Calu3 (cell line): ENCODE measurements at regions not wholly inside any gene's neighbourhood (a gene's known extent, or its start where the extent isn't known, plus 50 kb on each side); places are given as distances from the start of the nearest gene placed in this dataset.

ENCODE experiments used
- BruUV-seq: library from RNA; stranded (reverse); fragments of 400-500 nt; replicated peaks from 2 replicates; lab custom pipeline; 2021; lab: Mats Ljungman, UMichigan
- CTCF ChIA-PET: fragments of 300-600 bp; sonication (Branson Sonifier 250); formaldehyde crosslinking; loops from one replicate; lab custom pipeline; 2022; ENCODE audit warnings: antibody characterized with exemption; lab: Charles Lee
- DNase-seq: peaks from one replicate; pipeline ENCODE4 v3.0.0; 2022
- H3K27ac Mint-ChIP-seq: one replicate; pipeline ENCODE4 v1.8.0; 2022; ENCODE audit warnings: mixed read lengths; ENCODE audit not compliant: unreplicated experiment
- H3K27me3 Mint-ChIP-seq: one replicate; pipeline ENCODE4 v1.8.0; 2022; ENCODE audit warnings: mixed read lengths; ENCODE audit not compliant: unreplicated experiment
- H3K36me3 Mint-ChIP-seq: one replicate; pipeline ENCODE4 v1.8.0; 2022; ENCODE audit warnings: mild to moderate bottlenecking, moderate library complexity, mixed read lengths; ENCODE audit not compliant: insufficient read depth, unreplicated experiment
- H3K4me1 Mint-ChIP-seq: one replicate; pipeline ENCODE4 v1.8.0; 2022; ENCODE audit warnings: mild to moderate bottlenecking, low read depth, mixed read lengths; ENCODE audit not compliant: unreplicated experiment
- H3K4me3 Mint-ChIP-seq: one replicate; pipeline ENCODE4 v1.8.0; 2022; ENCODE audit warnings: mild to moderate bottlenecking, low read depth, moderate library complexity, mixed read lengths; ENCODE audit not compliant: unreplicated experiment
- H3K9me3 Mint-ChIP-seq: one replicate; pipeline ENCODE4 v1.8.0; 2022; ENCODE audit warnings: low read depth, mixed read lengths; ENCODE audit not compliant: unreplicated experiment
- intact Hi-C: fragments of 100-400 bp; cut with micrococcal nuclease; formaldehyde crosslinking; loops from one replicate; pipeline ENCODE4 v1.10.0; 2022; ENCODE audit not compliant: unreplicated experiment
- TF ChIP-seq, protein P1 (sequence below): fragments of 200-600 bp; IDR thresholded peaks from one replicate; pipeline ENCODE4 v1.8.0; 2022; ENCODE audit warnings: antibody characterized with exemption; ENCODE audit not compliant: unreplicated experiment

DNA sequence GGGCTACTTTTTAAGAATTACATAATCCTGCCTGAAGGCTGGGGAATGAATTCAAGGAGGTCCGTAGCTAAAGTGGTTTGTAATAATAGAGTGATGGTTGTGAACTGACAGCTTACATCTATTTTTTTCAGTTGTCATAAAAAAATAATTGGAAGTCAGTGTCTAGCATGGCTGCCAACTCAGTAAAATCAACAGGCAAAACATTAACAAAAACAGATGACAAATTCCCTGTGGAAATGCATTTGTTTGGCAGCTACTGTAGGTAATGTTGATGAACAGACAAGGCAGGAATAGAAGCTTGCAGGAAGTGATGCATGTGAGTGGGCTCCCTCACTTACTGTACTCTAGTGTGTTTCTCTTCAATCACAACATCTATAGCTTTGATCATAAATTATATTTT is 766.0 kb upstream of the POT1 start:
- CTCF ChIA-PET = no interaction called here
- Mint-ChIP-seq H3K4me1 (no peaks in the 10 kb centered on the region), H3K9me3 (no peaks in the 10 kb centered on the region), H3K4me3 (no peak overlapping the region), H3K36me3 (no peaks in the 10 kb centered on the region), H3K27ac (no peak overlapping the region), H3K27me3 (no peaks in the 10 kb centered on the region)
- intact Hi-C loops = no loop called here
- DNase-seq = no peak
- BruUV-seq = no TSS peak
- TF ChIP-seq, protein P1, sequence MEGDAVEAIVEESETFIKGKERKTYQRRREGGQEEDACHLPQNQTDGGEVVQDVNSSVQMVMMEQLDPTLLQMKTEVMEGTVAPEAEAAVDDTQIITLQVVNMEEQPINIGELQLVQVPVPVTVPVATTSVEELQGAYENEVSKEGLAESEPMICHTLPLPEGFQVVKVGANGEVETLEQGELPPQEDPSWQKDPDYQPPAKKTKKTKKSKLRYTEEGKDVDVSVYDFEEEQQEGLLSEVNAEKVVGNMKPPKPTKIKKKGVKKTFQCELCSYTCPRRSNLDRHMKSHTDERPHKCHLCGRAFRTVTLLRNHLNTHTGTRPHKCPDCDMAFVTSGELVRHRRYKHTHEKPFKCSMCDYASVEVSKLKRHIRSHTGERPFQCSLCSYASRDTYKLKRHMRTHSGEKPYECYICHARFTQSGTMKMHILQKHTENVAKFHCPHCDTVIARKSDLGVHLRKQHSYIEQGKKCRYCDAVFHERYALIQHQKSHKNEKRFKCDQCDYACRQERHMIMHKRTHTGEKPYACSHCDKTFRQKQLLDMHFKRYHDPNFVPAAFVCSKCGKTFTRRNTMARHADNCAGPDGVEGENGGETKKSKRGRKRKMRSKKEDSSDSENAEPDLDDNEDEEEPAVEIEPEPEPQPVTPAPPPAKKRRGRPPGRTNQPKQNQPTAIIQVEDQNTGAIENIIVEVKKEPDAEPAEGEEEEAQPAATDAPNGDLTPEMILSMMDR = no peak

- Mint-ChIP-seq H3K27ac (no peak overlapping the region), H3K36me3 (no peaks in the 10 kb centered on the region), H3K27me3 (no peaks in the 10 kb centered on the region), H3K9me3 (no peaks in the 10 kb centered on the region), H3K4me3 (no peak overlapping the region), H3K4me1 (no peaks in the 10 kb centered on the region)
- intact Hi-C loops = no loop called here
- no TSS peak for BruUV-seq
- CTCF ChIA-PET = no interaction called here
- DNase-seq = no peak
- TF ChIP-seq, protein P1 = no peak
Measured at GRCh38 chr7:125683156-125683555, 753.5 kb upstream of the POT1 start.

GRCh38 chr7:125681508-125681907 is 751.9 kb upstream of the POT1 start:
- no peak overlapping the region for H3K4me3 Mint-ChIP-seq
- no peak overlapping the region for H3K27ac Mint-ChIP-seq
- no peak for DNase-seq
- H3K4me1 Mint-ChIP-seq = no peaks in the 10 kb centered on the region
- BruUV-seq = no TSS peak
- TF ChIP-seq, protein P1 = no peak
- intact Hi-C loops = no loop called here
- no peaks in the 10 kb centered on the region for H3K36me3 Mint-ChIP-seq
- H3K9me3 Mint-ChIP-seq = no peaks in the 10 kb centered on the region
- no peaks in the 10 kb centered on the region for H3K27me3 Mint-ChIP-seq
- CTCF ChIA-PET = no interaction called here

- Mint-ChIP-seq H3K4me3 (no peak overlapping the region), H3K4me1 (no peaks in the 10 kb centered on the region), H3K27ac (no peak overlapping the region), H3K36me3 (no peaks in the 10 kb centered on the region), H3K27me3 (no peaks in the 10 kb centered on the region), H3K9me3 (no peaks in the 10 kb centered on the region)
- TF ChIP-seq, protein P1 = no peak
- CTCF ChIA-PET = no interaction called here
- intact Hi-C loops = no loop called here
- BruUV-seq = no TSS peak
- no peak for DNase-seq
Measured at GRCh38 chr7:125678771-125679170, 749.1 kb upstream of the POT1 start.
